Ovary (tissue), 7 donors: ENCODE measurements at regions not wholly inside any gene's neighbourhood (a gene's known extent, or its start where the extent isn't known, plus 50 kb on each side); places are given as distances from the start of the nearest gene placed in this dataset.
"Not testable (repeated sequence)": the region's sequence is repeated elsewhere in the genome, so short reads cannot be mapped to it uniquely, and the experiment has no call there.

Experiments
- DNase-seq, 5 donors: peaks; one replicate each; pipeline ENCODE4 v3.0.0-alpha.2; 2019 to 2020
- H3K27ac ChIP-seq, 2 donors: fragments of 200-600 bp; one replicate each; pipeline versions ENCODE4 v1.5.1 to v1.8.0; 2019 to 2022
- H3K27me3 ChIP-seq: fragments of 200-600 bp; one replicate; pipeline ENCODE4 v1.8.0; 2022
- H3K36me3 ChIP-seq: fragments of 200-600 bp; sonication (generic); one replicate; pipeline ENCODE4 v1.5.1; 2019
- H3K4me1 ChIP-seq: one replicate; pipeline ENCODE4 v1.8.1; 2013; ENCODE audit warnings: mild to moderate bottlenecking, moderate library complexity; ENCODE audit not compliant: insufficient read depth
- H3K4me3 ChIP-seq: fragments of 200-600 bp; sonication (generic); one replicate; pipeline ENCODE4 v1.5.1; 2017
- H3K9me3 ChIP-seq, 2 donors: fragments of 200-600 bp in 1 of 2; sonication (generic) in 1 of 2; one replicate each; pipeline versions ENCODE4 v1.5.1 to v1.8.1; 2013 to 2019; ENCODE audit warnings: mild to moderate bottlenecking in 1 of 2, moderate library complexity in 1 of 2
- EP300 ChIP-seq: sonication (generic); formaldehyde crosslinking; IDR thresholded peaks from one replicate; pipeline ENCODE4 v1.6.1; 2017; ENCODE audit warnings: antibody characterized with exemption
- POLR2A ChIP-seq: fragments of 450-650 bp; IDR thresholded peaks from one replicate; pipeline ENCODE4 v1.6.1; 2017; ENCODE audit warnings: antibody characterized with exemption, mild to moderate bottlenecking, moderate library complexity
- WGBS, 3 donors: extraction: QIAGEN DNeasy Blood & Tissue Kit in 1 of 3; methylation state at CpG; one replicate each; pipeline versions ENCODE4 v1.1.5 to v1.1.7; 2013 to 2017; 5-methylcytosine and 5-hydroxymethylcytosine counted together
- intact Hi-C, 4 donors: fragments of 100-400 bp; cut with DNase I; formaldehyde crosslinking; loops; one replicate each; pipeline versions ENCODE4 v1.11.0 to v1.15.1; 2022 to 2023
- TF ChIP-seq, protein P1 (sequence below), 3 donors: fragments of 450-650 bp in 2 of 3; fragments of 200-600 bp in 1 of 3; IDR thresholded peaks; one replicate each; pipeline versions ENCODE4 v1.5.1 to v1.8.0; 2016 to 2022; ENCODE audit warnings: antibody characterized with exemption in 3 of 3, mild to moderate bottlenecking in 1 of 3
- donor health status: DM: no; HTN: no; CAD: no; lungs with moderate emphysema.
- donor health status: DM: no; HTN: no; CAD: no.
- donor health status: Bipolar disorder and iron deficiency.
- donor health status: DM: no; HTN: no; CAD: no.
- donor health status: DM: yes; HTN: yes; CAD: no.

DNA sequence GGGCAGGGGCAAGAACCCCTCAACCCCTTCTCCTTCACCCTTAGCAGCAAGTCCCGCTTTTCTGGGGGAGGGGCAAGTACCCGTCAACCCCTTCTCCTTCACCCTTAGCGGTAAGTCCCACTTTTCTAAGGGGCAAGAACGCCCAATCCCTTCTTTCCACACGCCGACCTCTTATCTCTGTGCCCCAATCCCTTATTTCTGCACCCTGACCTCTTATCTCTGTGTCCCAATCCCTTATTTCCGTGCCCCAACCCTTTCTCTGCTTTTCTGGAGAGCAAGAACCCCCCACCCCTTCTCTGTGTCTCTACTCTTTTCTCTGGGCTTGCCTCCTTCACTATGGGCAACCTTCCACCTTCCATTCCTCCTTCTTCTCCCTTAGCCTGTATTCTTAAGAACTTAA is 225.0 kb upstream of the DUSP10 start:
- not testable (repeated sequence) for H3K36me3 ChIP-seq, H3K4me3 ChIP-seq, DNase-seq, H3K9me3 ChIP-seq, H3K27me3 ChIP-seq, H3K4me1 ChIP-seq, H3K27ac ChIP-seq
- 83 to 92% (median 91%) methylated on average over 7 of the region's 7 CpGs for WGBS, 3 donors
- intact Hi-C loops: loop anchor here in 1 of 4 donors (1.0 kb wide), 1 partner anchor 31 kb away; no protein-coding TSS in a partner anchor

DNA sequence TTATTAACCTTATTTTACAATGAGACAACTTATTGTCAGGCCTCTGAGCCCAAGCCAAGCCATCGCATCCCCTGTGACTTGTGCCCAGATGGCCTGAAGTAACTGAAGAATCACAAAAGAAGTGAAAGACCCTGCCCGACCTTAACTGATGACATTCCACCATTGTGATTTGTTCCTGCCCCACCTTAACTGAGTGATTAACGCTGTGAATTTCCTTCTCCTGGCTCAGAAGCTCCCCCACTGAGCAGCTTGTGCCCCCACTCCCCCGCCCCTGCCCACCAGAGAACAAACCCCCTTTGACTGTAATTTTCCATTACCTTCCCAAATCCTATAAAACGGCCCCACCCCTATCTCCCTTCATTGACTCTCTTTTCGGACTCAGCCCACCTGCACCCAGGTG is 224.0 kb upstream of the DUSP10 start:
- H3K27me3 ChIP-seq, H3K4me1 ChIP-seq, H3K27ac ChIP-seq, H3K4me3 ChIP-seq, H3K9me3 ChIP-seq, H3K36me3 ChIP-seq, intact Hi-C loops, DNase-seq: not testable (repeated sequence)
- 84 to 90% (median 84%) methylated on average over 6 of the region's 6 CpGs for WGBS, 3 donors

DNA sequence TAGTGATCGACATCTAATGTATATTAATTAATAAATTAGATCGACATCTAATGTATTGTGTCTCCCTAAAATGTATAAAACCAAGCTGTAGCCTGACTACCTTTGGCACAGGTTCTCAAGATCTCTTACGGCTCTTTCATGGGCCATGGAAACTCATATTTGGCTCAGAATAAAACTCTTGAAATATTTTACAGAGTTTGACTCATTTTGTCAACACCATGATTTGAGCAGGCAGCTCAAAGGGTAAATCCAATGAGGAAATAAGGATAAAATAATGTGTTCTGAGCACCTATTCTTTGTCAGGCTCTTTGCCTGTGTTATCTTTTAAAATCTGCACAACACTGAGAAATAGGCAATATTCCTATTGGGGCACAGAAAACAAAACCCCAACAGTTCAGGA is 223.4 kb upstream of the DUSP10 start:
- DNase-seq: no peak
- Histone ChIP-seq H3K9me3 (no peaks in the 10 kb centered on the region), H3K4me1 (peaks cover 2% of the 10 kb centered on the region), H3K27ac (no peak overlapping the region), H3K4me3 (no peak overlapping the region), H3K27me3 (no peaks in the 10 kb centered on the region), H3K36me3 (no peaks in the 10 kb centered on the region)
- intact Hi-C loops: no loop called here
- 84 to 92% (median 89%) methylated on average over 3 of the region's 3 CpGs for WGBS, 3 donors
- TF ChIP-seq POLR2A (no peak), EP300 (no peak)
- TF ChIP-seq, protein P1, sequence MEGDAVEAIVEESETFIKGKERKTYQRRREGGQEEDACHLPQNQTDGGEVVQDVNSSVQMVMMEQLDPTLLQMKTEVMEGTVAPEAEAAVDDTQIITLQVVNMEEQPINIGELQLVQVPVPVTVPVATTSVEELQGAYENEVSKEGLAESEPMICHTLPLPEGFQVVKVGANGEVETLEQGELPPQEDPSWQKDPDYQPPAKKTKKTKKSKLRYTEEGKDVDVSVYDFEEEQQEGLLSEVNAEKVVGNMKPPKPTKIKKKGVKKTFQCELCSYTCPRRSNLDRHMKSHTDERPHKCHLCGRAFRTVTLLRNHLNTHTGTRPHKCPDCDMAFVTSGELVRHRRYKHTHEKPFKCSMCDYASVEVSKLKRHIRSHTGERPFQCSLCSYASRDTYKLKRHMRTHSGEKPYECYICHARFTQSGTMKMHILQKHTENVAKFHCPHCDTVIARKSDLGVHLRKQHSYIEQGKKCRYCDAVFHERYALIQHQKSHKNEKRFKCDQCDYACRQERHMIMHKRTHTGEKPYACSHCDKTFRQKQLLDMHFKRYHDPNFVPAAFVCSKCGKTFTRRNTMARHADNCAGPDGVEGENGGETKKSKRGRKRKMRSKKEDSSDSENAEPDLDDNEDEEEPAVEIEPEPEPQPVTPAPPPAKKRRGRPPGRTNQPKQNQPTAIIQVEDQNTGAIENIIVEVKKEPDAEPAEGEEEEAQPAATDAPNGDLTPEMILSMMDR (IDR thresholded peaks at IDR 0.05): no peak

DNA sequence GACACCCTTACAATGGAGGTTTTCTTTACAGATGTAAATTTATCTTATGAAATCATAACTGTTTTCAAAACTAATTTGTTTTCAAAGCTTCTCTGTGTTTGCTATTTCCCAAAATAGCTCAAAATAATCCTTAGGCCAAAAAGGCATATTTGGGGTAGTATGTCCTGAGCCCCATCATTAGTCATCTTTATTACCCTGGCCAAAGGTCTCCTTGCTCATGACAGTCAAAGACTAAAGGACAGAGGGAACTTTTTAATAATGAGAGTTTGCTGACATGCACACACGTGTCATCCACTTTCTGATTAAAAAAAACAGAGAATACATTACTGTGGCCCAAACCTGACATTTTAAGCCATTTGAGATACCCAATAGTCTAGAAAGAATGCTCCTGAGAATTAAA is 221.9 kb upstream of the DUSP10 start:
- Histone ChIP-seq H3K9me3 (no peaks in the 10 kb centered on the region), H3K4me3 (no peak overlapping the region), H3K27ac (no peak overlapping the region), H3K4me1 (peaks cover 2% of the 10 kb centered on the region), H3K36me3 (no peaks in the 10 kb centered on the region), H3K27me3 (no peaks in the 10 kb centered on the region)
- TF ChIP-seq POLR2A (no peak), EP300 (no peak)
- TF ChIP-seq, protein P1 (IDR thresholded peaks at IDR 0.05): no peak
- 86 to 89% (median 88%) methylated on average over 1 of the region's 1 CpG for WGBS, 3 donors
- DNase-seq: no peak
- intact Hi-C loops: no loop called here

DNA sequence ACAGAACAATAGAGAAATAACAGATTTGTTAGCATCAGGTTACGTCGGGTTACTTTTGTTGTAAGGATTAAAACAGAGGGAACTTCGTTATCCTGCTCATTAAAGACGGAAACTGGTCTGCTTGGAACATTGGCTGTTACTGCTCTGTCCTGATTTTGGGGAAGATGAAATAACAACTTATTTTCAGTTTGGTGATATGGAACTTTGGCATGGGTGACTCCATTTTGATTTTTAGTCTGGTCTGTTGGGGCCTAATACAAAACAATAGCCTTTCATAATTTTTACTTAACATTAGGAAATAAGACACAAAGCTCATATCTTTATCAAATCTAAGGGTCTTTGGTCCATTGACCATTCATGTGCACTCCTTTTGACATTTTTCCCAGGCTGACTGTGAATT is 220.5 kb upstream of the DUSP10 start:
- H3K27ac ChIP-seq: no peak overlapping the region
- peaks cover 2% of the 10 kb centered on the region for H3K4me1 ChIP-seq
- DNase-seq: no peak
- 94 to 97% (median 96%) methylated on average over 4 of the region's 4 CpGs for WGBS, 3 donors
- no peaks in the 10 kb centered on the region for H3K27me3 ChIP-seq
- no peaks in the 10 kb centered on the region for H3K9me3 ChIP-seq
- no peak overlapping the region for H3K4me3 ChIP-seq
- H3K36me3 ChIP-seq: no peaks in the 10 kb centered on the region
- intact Hi-C loops: no loop called here
- TF ChIP-seq, protein P1 (IDR thresholded peaks at IDR 0.05): no peak
- TF ChIP-seq EP300 (no peak), POLR2A (no peak)
